ENCODE measurements at regions not wholly inside any gene's neighbourhood (a gene's known extent, or its start where the extent isn't known, plus 50 kb on each side); places are given as distances from the start of the nearest gene placed in this dataset.
"Not testable (repeated sequence)": the region's sequence is repeated elsewhere in the genome, so short reads cannot be mapped to it uniquely, and the experiment has no call there.

DNA sequence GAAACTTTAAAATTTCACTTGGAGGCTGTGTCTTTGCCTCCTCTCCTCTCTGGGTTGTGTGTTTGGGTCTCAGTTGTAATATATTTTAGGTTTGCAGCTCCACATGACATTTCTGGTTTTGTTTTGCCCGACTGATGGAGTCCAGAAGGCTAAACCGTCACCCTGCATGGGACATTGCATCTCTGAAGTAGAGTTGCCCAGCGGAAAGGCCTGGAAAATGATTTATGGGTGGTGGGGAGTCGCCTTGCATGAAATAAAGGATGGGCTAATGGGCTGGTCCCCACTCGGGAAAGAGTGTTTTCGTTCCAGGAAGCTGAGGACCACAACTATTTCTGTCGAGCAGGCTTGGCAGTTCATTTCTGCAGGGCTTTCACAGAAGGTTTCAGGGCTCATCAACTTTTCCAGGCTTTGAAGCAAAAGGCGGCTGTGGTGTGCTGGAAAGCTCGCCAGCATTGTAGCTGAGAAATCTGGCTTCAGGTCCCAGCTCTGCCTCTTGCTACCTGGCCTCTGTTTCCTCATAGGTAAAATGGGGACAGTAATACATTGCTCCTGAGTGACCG lies 74.8 kb upstream of the GSC start:
- no peak for DNase-seq

DNA sequence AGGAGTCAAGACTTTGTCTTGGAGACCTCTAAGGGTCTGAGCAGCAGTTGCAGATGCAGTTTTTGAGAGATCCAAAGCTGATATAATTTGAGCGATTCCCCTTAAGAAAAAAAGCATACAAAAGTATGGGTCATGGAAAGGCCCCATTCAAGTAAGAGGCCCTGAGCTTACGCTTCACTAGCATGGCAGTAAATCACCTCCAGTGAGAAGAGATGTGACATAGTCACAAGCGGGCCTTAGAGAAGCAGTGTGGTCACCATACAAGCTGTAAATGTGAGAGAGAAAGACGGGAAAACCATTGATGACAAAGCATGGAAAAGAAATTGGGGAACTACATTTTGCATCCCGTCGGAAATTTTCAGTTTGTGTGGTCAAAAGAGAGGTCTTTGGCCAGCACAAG lies 70.6 kb upstream of the GSC start:
- no peak for DNase-seq

DNA sequence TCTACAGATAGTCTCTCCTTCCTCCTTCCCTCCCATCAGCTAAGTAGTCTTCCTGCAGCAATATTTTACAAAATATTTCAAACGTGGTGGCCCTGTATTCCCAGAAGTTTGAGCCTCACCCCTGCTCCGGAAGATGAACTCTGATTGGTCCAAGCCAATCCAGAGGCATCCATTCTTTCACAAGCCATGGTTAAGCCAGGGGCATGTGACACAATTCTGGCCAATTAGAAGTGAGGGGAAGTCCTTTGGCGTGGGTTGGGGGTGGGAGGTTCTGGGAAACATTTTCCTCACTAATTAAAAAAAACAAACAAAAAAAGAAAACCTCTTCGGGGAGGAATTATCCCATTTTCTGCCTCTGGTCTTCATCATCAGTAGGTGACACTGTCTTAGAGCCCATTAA lies 69.4 kb upstream of the GSC start:
- no peak for DNase-seq

DNA sequence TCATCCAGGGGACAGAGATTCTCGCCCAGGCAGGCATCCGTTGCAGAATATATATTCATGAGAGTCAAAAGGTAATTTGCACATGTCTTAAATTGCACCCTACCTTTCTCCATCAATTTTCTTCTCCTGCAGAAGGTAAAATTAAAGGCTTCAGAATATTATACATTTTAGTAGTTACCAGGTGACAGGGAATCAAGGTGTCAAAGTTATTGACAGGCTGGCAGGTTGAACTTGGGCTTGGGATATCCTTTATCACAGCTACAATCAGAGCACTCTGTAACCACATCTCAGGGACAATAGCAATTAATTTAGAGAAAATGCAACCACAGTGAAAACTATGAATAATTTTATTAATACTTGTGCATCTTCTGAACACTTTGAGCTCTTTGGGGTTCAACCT lies 66.9 kb upstream of the GSC start:
- DNase-seq: no peak

DNA sequence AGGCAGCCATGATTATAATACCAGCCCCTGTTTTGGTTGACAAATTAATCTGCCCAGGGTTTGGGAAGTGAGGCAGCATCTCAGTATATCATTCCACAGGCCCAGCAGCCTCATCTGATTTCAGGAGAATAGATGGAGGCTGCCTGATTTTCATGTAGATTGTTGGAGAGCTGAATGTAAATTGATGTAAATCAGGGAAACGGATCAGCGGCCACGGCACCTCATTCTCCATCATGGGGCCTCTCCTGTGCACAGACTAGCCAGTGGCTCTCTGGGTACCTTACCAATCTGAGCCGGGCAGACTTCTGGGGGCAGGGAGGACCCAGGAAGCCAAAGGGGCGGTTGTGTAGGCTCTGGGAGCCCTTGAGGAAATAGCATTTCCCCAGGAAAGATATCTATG lies 63.7 kb upstream of the GSC start:
- no peak for DNase-seq

DNA sequence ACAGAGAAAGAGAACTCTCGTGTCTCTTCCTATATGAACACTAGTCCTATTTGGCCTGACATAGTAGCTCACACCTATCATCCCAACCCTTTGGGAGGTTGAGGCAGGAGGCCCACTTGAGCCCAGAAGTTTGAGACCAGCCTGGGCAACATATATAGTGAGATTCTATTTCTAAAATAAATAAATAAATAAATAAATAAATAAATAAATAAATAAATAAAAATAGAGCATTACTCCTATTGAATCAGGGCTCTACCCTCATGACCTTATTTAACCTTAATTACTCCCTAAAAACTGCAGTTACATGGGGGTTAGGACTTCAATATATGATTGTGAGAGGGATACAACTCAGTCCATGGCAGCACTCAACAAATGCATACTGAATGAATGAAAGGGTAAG lies 61.2 kb upstream of the GSC start:
- DNase-seq: no peak

DNA sequence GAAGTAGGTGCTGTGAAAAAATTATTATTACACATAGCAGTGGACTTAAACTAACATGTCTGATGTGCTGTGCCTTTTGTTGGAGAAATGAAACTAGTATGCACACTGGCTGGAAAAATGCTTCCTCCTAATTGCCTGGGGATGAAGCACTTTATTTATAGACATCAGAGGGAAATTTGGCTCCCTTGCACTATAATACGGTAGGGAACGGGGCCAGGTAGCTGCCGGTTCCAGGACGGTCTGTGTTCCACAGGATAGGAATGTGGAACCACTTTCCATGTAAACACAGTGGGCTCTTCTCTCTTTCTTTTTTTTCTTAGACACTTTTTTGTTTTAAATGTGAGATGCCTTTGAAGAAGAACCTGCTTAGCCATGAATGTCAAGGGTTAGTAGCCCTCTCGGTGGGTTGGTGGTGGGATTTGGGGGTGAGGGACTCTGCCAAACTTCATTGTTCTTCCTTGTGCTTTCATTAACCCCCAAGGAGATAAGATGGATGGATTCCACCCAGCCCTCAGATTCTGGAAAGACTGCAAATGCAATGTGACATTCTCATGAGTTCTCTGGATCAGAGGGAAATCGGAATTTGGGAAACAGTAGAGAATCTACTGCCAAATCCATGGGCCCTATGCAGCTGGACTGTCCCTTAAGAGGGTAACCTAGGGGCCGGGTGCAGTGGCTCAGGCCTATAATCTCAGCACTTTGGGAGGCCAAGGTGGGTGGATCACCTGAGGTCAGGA lies 58.0 kb upstream of the GSC start:
- no peak for DNase-seq

DNA sequence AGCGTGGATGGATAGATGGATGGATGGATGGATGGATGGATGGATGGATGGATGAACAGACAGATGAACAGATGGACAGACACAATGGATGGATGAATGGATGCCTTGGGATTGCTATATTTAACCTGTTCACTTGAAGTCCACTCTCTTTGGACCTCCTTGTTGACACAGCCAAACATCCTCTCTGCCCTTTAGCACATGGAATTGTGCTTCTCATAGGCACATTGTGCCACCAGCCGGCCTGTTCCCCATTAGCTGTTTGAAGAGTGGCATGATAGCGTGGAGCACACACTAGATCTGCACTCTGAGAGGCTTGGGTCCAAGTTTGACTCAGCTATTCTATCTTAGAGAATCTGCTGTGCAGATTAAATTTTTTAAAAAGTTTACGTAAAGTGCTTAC lies 56.9 kb upstream of the GSC start:
- no peak for DNase-seq

DNA sequence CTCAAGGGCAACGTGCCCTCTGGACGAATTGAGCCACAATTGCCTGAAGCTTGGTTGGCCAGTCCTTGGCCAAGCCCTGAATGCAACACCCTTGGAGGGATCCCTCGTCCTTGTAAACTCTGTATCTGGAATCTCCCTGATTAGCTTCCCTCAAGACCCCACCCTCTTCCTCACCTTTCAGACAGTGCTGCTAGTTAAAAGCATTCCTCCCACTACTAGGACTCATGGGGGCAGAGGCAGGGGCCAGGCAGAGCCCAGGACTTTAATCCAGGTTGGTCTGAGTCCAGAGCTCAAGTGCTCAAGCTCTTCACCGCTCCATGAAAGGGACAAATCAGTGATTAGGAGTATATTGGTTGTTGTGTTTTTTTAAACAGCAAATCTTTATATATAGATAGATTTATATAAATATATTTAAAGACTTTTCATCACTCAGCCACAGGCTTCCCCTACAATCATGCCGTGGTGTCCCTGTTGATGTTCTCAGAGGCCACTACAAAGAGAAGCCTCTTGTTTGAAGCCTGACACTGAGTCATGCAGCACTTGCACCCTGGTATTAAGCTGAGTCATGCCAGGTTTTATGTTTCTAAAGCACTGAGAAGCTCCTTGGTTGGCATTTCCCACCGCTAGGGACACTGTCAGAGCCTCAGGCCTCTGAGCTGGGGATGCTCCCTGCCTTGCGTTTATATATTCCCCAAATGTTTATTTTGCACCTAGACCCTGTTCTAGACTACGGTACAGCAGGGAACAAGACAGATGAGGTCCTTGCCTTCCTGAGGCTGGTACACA lies 53.8 kb upstream of the GSC start:
- DNase-seq: peak in 4 of 56 donors; percentile 2 to 41 (median 18)

DNA sequence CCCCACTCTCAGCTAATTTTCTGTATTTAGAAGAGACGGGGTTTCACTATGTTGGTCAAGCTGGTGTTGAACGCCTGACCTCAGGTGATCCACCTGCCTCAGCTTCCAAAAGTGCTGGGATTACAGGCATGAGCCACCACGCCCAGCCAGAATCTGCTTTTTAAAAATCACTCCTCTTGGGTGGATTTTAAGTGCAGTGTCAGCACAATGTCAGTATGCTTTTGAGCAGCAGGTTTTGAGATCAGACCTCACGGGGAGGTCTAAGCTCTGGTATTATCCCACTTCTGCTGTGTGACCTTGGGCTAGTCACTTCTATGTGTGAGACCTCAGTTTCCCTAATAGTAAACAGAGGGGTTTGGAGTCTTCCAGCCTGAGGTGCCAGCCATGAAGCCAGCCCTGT lies 51.8 kb upstream of the GSC start:
- DNase-seq: no peak

DNA sequence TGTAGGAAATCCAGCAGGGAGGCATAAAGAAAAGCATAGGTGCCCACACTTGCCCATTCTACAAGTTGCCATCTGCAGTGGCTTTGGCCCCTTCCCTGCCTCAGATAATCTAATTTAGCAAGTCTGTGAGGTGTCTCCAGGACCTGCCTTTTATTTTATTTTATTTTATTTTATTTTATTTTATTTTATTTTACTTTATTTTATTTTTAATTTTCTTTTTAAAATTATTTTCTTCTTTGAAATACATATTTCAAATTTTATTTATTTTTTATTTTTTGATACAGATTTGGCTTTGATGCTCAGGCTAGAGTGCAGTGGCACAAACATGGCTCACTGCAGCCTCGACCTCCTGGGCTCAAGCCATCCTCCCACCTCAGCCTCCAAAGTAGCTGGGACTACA lies 51.0 kb upstream of the GSC start:
- DNase-seq: not testable (repeated sequence)

Measured in nucleus accumbens (tissue), 56 donors.